NCI-H1092 treated with DMSO at 0.1 percent for 48 hours (cell line): ENCODE measurements at regions not wholly inside any gene's neighbourhood (a gene's known extent, or its start where the extent isn't known, plus 50 kb on each side); places are given as distances from the start of the nearest gene placed in this dataset.

ENCODE experiments used
- DNase-seq: peaks from one replicate; lab custom pipeline; 2025; lab: John Stamatoyannopoulos, UW

- DNase-seq: no peak
These were observed 101.9 kb upstream of the NPTX2 start for GRCh38 chr7:98515201-98515600.

DNA sequence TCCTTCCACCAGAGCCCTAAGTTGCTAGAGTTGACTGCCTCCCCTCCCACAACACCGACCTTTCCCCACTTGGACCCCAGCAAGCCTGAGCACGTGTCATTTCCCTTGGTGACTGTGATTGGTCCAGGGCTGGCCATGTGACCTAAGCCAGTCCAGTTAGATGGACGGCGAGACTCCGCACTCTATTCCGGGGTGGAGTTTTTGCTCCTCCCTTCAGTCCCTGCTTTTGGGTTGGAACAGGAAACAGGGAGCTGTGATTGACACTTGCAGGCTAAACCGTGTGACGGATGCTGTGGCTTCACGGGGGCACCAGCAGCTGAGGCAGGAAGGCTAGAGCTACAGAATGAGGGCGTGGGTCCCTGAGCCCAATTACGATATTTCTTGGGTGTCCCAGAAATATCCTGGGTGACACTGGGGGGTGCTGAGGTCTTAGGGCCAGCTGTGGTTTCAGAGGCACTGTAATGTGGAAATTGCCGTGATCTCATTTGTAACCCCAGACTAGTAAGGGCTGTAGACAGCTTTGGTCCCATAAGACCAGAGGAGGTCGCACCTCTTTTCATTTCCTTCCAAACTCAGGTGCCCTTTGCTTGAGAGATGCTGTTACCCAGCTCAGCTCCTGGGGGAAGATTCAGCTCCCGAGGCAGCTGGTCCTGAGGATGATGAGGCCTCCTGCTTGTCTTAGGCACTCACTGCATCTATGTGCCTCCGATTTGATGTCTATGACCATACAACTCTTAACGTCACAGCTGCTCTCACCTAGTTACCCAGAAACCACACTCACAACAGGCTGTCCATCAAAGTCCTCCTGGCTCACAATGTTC, 102.7 kb upstream of the NPTX2 start:
- no peak for DNase-seq

GRCh38 chr7:98511175-98511574, 105.9 kb upstream of the NPTX2 start:
- DNase-seq: no peak

DNA sequence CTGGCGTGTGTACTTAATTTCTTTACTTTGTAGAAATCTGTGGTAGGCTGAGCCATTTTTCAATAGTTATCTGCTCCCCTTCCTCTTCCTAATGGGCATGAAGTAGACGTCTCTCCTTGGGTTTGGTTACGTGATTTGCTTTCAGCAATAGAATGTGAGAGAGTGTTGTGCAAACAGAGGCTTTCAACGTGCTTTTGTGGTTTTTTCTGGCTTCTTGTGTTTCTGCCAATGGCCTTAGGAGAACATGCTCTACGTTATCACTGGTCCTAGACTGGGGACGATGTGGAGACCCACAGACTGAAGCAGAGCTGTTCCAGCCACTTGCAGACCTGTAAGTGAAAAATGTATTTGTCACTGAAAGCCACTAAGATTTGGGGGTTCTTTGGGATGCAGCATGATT, 107.2 kb upstream of the NPTX2 start:
- no peak for DNase-seq

DNA sequence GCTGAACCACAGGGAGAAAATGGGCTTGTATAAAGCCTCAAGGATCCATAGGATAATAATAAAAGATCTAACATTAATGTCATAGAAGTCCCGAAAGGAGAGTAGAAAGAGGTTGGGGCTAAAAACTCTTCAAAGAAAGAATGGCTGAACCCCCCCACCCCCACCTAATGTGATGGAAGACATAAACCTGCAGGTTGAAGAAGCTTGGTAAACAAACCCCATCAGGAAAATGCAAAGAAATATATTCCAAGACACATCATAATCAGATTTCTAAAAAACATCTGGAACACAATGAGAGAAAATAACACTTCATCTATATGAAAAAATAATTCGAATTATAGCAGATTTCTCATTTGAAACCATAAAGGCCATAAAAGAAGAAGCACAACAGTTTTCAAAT, 105.6 kb upstream of the BAIAP2L1 start:
- no peak for DNase-seq

GRCh38 chr7:98500764-98501163, 99.9 kb upstream of the BAIAP2L1 start:
- DNase-seq: no peak

- DNase-seq: no peak
These were observed 95.7 kb upstream of the BAIAP2L1 start for GRCh38 chr7:98496618-98497017.

- DNase-seq: no peak
These were observed 94.5 kb upstream of the BAIAP2L1 start for GRCh38 chr7:98495200-98495955.

GRCh38 chr7:98493030-98493778, 92.3 kb upstream of the BAIAP2L1 start:
- DNase-seq: peak; percentile 27

GRCh38 chr7:98488167-98488566, 87.3 kb upstream of the BAIAP2L1 start:
- DNase-seq: no peak

DNA sequence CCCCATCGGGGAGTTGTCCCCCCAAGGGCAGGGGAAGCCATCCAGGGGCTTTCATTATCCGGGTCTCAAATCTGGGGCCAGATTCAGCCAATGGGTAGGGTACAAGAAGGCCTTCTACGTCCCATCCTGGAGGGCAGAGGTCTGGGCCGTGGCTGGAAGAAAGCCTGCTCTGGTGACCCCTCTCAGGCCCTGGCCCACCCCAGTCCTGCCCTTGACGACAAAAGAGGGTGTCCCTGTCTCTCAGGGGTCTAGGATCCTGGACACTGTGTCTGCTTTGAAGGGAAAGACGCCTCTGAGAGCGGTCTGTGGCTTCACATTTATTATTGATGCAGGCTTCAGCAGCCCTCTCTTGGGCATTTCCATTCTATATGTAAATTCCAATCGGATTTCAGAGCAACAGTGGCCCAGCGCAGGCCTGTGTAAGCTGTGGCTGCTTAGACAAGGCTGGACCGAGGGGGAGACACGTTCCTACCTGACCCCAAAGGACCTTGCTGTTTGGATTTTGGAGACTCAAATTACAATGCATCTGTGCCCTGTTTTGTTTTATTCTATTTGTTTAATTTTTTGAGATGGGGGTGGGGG, 83.2 kb upstream of the BAIAP2L1 start:
- no peak for DNase-seq

DNA sequence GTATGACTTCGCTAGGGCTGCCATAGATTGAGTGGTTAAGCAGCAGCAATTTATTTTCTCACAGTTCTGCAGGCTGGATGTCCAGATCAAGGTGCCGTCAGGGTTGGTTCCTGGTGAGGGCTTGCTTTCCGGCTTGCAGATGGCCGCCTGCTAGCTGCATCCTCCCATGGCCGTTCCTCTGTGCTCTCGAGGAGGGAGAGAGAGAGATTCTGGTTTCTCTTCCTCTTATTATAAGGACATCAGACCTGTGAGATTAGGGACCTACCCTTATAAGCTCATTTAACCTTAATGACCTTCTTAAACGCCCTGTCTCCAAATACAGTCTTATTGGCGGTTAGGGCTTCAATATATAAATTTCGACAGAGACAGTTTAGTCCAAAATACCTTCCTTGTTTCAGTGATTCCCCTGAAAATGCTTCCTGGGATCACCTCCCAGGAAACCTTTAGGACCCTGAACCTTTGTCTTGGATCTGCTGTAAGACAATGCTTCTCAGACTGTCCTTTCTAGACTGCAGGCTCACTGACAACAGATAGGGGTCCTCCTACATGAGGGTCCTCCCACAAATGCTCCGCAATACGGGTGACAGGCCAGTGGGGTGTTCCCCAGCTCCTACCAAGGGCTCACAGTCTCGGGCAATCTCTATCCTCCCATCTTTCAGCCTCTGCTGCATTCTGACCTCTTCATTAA, 82.5 kb upstream of the BAIAP2L1 start:
- DNase-seq: no peak

DNA sequence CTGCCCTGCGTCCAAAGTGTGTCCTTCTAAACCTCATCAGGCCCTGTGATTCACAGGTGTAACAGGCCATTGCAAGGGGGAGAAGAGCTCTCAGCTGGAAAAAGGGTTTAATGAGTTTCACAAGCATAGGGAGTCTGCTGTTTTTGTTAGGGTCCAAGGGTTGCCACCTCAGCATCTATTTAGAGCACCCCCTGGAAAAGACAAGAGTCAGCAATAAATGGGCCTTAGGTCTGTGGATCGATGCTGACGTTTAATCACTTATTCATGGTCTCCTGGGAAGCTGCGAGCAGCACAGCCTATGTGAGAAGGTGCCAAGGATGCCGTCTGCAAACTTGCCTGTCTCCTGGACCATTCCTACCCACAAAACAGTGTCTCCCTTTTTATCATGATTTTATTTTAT, 78.4 kb upstream of the BAIAP2L1 start:
- DNase-seq: no peak

- DNase-seq: no peak
These were observed 74.5 kb upstream of the BAIAP2L1 start for GRCh38 chr7:98475352-98475751.

DNA sequence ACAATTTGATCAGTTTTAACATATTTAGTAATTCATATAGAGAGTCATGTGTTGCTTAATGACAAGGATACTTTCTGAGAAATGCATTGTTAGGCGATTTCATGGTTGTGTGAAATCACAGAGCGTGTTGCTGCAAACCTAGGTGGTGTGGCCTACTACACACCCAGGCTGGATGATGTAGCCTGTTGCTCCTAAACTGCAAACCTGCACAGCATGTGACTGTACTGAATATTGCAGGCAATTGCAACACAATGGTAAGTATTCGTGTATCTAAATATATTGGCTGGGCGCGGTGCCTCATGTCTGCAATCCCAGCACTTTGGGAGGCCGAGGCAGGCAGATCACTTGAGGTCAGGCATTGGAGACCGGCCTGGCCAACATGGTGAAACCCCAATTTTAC, 73.7 kb upstream of the BAIAP2L1 start:
- no peak for DNase-seq

DNA sequence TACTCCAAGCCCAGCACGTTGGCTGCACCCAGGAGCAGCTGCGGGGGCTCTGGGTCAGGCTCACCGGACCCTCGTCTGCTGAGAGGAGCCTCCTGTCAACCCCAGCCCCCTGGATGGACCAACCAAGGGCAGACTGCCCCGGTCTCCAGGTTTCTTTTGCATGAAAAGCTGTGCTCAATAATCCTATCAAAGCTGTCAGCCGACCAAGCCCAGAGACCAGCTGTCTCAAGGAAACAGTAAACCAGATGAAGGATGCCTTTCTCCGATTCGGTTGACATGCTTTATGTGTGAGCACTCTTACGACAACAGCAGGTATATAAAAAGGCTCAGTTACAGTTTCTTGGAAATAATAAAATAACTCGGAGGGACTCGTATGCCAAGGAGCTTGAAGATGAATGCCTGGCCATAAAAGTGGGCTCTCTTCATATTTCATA, 71.6 kb upstream of the BAIAP2L1 start:
- no peak for DNase-seq

- no peak for DNase-seq
These were observed 69.8 kb upstream of the BAIAP2L1 start for GRCh38 chr7:98470485-98471240.

DNA sequence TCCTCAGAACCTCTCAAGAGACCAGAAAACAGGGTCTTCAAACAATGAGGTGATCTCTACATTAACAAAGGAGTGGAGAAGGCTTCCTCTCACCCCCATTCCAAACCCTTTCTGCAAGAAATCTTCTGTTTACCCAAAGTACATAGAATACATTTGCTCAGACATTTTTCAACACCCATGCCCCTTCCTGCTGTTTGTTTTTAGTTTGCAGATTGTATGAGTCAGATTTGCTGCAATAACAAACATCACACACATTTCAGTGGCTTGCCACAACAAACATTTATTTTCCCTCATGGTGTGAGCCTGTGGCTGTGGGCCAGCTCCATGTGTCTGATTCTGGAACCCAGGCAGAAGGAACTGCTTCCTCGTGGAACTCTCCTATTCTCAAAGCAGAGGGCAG, 68.2 kb upstream of the BAIAP2L1 start:
- DNase-seq: no peak

DNA sequence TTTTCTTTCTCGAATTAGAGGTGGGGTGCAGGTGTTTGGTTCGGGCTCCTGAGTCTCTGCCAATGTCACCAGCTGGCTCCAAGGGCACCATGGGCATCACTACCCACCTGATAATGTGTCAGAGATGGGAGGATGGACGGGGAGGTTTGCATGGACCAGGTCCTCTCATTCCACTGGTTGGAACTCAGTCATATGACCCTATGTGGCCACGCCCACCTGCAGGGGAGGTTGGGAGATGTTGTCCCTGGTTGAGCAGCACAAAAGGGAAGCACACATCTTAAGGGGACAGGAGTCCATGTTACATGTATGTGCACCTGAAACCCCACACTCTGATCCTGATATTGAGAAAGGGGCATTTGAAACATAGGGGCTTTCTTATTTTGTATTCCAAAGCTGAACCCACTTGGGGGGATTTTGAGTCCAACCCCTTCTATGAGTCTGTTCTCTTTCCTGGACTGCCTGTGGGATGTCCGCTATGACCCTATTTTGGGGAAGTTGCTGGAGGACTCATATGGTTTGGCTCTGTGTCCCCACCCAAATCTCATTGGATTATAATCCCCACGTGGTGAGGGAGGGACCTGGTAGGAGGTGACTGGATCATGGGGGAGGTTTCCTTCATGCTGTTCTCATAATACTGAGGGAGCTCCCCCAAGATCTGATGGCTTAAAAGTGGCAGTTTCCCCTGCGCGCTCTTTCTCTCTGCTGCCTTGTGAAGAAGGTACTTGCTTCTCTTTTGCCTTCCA, 66.9 kb upstream of the BAIAP2L1 start:
- no peak for DNase-seq

- DNase-seq: peak; percentile 15
These were observed 64.1 kb upstream of the BAIAP2L1 start for GRCh38 chr7:98465022-98465421.
